ENCODE measurements at regions not wholly inside any gene's neighbourhood (a gene's known extent, or its start where the extent isn't known, plus 50 kb on each side); places are given as distances from the start of the nearest gene placed in this dataset.
"Not testable (repeated sequence)": the region's sequence is repeated elsewhere in the genome, so short reads cannot be mapped to it uniquely, and the experiment has no call there.

DNA sequence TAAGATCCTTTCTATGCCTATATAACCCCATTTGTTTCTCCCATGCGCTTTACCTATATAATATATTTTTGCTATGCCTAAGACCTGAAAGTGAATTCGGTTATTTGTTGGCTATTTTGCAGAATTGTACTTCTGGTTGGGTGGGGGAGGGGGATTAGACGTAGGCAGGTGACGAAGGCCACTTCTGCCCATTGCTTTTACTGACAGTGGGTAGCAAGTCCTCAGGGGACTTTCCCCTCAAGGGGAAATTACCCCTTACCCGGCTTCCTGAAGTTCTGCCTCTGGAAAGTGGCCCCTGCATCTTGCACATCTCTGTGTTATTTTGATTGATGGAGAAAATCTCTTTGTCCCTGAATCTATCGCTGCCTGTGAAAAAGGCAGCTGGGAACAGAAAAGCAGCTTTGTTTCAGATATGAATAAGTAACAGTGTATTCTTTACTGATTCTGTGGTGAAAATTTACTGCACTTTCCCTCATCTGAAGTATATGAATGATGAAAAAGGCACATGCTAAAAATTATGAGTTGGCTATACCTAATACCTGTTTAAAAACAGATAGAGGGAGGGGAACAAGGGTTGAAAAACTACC is 133.9 kb downstream of the UTRN start:
- no peak for DNase-seq (ENCODE audit: low spot score in 2 of 2)
- no peak for FAIRE-seq

DNA sequence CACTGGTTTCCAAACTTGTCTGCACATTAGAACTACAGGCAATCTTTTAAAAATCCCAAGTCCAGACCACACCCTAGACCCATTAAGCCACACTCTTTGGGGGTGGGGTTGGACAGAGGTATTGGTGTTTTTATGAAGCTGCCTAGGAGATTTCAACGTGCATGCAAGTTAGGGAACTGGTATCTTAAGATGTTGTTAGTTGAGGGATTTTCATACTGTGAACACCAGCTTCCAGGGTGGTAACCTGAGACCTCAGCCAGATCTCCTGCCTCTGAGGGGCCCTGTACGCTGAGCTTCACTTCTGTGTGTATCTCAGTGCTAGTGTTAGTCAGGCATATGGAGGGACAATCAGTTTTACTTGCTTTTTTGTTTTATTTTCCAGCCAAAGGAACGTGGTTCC is 138.0 kb downstream of the UTRN start:
- DNase-seq (ENCODE audit: low spot score in 2 of 2): no peak

DNA sequence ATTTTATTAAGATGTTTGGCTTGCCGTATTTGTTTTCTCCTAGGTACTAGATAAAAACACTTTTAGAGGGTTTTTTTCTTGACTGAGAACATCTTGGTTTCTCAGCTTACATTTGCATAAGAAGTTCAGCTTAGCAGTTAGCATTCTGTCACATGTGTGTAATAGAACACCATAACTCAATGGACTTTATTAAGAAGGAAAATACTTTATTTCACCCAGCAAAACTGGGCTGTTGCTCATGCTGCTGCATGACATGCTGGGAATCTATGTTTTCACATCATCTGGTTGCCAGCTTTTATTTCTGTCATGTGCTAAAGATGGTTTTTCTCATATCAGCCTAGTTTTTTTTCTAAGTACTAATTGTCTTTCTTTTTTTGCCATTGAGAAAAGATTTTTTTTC is 144.6 kb downstream of the UTRN start:
- FAIRE-seq (no peak), DNase-seq (ENCODE audit: low spot score in 2 of 2) (no peak)

More for the DNA sequence above, 138.0 kb downstream of the UTRN start:
- FAIRE-seq: no peak

DNA sequence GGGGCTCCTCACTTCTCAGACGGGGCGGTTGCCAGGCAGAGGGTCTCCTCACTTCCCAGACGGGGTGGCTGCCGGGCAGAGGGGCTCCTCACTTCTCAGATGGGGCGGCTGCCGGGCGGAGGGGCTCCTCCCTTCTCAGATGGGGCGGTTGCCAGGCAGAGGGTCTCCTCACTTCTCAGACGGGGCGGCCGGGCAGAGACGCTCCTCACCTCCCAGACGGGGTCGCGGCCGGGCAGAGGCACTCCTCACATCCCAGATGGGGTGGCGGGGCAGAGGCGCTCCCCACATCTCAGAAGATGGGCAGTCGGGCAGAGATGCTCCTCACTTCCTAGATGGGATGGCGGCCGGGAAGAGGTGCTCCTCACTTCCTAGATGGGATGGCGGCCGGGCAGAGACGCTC is 148.3 kb downstream of the UTRN start:
- not testable (repeated sequence) for FAIRE-seq; DNase-seq (ENCODE audit: low spot score in 2 of 2)

DNA sequence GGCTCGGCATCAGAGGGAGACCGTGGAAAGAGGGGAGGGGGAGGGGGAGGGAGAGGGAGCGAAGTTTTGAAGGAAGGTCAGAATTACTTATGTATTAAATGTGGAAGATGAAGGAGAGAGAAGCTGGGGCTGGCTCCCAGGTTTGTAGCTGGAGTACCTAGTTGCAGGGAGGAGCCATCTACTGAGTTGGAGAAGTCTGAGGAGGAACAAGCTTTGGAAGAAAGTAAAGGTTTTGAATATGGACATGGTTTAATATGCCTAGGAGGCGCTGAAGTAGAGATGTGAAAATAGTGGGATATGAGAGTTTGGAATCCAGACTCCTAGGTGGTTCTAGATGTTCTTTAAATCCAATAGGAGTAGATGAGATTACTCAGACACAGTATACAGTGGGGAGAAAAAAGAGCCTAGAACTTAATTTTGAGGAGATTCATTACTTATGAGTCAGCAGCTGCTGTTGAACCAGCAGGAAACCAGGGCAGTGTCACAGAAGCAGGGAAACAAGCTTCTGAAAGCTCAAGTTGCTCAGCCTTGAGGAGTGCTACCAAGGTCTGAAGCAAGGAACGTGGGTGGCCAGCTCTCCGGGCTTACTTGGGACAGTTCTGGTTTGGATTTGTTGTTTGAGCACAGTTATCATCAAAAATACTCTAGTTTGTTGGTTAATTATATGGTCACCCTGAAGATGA is 149.3 kb downstream of the UTRN start:
- FAIRE-seq (no peak), DNase-seq (ENCODE audit: low spot score in 2 of 2) (peak; percentile 14 to 17)

DNA sequence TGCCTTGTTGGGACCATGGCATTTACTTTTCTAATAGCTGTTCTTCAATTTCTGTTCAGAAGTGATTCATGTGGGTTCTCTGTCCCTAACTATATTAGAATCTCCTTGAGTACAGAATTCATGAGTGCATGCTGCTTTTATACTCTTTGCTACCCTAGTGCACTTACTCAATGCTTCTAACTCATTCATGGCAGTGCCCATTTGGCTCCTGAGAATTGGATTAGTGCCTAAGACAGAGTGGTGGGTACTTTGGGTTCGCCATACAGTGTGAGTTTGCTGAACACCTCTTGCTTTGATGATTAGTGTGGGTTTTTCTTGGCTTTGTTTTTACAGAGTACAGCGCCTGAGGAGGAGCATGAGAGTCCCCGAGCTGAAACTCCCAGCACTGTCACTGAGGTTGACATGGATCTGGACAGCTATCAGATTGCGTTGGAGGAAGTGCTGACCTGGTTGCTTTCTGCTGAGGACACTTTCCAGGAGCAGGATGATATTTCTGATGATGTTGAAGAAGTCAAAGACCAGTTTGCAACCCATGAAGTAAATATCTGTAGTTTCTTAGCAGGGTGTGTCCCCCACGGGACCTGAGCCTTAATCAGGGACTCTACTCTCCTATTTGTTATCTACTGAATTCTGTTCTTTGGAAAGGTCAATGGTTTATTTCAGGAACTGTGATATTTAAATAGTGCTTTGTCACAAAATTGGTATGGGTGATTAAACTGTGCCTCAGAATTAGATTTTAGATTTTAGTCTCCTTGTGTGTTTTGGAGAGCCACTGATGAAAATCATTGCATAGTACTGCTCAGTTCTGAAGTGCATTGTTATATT is 150.7 kb downstream of the UTRN start:
- FAIRE-seq (no peak), DNase-seq (ENCODE audit: low spot score in 2 of 2) (no peak)

DNA sequence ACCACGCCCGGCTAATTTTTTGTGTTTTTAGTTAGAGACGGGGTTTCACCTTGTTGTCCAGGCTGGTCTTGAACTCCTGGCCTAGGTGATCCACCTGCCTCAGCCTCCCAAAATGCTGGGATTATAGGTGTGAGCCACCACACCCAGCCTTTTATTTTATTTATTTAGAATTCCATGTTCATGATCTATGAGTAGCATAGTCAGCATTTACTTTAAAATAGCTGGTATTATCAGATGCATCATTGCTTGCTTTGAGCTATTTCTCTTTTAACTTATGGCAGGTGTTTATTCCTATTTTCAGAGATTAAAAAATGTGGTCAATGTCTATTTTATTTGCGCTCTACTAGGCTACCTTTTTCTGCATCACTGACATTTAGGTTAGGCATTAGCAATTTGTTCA is 152.0 kb downstream of the UTRN start:
- DNase-seq (ENCODE audit: low spot score in 2 of 2): no peak
- FAIRE-seq: no peak

DNA sequence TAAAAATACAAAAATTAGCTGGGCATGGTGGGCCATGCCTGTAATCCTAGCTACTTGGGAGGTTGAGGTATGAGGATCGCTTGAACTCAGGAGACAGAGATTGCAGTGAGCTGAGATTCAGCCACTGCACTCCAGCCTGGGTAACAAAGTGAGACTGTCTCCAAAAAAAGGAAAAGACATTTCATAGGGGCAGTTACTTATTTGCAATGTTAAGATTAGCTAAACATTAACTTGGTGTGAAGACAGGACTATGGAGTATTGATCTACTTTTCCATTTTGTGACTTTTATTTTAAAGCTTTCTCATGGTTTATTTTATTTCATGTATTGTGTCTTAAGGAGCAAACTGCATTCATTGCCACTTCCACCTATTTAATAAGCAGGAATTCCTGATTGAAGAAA is 153.0 kb downstream of the UTRN start:
- FAIRE-seq (no peak), DNase-seq (ENCODE audit: low spot score in 2 of 2) (no peak)

DNA sequence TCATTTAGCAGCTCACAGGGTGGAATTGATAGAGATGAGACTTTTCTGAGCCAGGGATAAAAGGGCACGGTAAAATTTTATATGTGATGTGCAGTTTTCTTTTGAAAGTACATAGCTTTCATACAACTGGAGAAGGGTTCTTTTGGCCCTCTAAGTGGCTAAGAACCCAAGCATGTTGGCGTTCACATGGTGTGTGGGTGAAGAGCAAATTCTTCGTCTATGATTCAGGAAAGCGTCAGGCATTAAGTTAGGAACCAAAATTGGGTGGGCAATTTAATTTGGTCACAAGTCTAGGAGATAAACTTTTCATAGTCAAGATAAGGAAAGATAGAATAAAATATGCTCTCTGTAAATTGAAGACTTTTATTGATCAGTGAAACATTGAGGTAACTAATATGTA is 153.9 kb downstream of the UTRN start:
- DNase-seq (ENCODE audit: low spot score in 2 of 2) (no peak), FAIRE-seq (no peak)

DNA sequence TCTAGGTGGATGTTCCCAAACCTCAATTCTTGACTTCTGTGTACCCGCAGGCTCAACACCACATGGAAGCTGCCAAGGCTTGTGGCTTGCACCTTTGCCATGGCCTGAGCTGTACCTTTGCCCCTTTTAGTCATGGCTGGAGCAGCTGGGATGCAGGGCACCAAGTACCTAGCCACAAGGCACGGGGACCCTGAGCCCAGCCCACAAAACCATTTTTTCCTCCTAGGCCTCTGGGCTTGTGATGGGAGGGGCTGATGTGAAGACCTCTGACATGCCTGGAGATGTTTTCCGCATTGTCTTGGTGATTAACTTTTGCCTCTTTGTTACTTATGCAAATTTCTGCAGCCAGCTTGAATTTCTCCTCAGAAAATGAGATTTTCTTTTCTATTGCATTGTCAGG is 156.7 kb downstream of the UTRN start:
- not testable (repeated sequence) for FAIRE-seq

DNA sequence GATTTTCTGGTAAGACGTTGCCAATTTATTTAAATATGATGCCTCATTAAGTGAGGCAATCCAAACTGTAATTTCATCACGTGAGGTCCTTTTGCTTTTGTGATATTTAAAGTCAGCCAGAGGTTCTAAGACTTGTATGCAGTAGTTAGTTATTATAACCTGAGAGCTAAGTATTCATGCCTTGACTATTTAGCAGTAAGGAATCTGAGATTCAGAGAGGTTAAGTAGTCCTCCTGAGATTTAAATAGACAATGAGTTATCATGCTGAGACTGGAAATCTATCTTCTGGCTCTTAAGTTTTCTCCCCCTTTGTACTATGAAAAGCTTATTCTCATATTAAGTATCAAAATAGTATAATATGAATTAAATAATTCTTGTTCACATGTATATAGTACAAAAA is 158.0 kb downstream of the UTRN start:
- no peak for FAIRE-seq

More for the DNA sequence above, 156.7 kb downstream of the UTRN start:
- not testable (repeated sequence) for DNase-seq (ENCODE audit: low spot score in 2 of 2)

DNA sequence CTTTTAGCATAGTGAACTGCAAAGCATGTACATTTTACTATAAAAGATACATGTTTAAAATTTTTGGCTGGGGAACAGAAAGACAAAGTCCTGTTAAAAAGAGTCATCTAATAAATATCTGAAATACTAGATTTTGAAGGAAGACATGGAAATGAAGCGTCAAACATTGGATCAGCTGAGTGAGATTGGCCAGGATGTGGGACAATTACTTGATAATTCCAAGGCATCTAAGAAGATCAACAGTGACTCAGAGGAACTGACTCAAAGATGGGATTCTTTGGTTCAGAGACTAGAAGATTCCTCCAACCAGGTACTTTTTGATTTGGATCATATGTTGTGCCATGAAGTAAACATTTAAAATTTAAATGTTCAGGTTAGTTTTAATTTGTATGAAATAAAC is 162.3 kb downstream of the UTRN start:
- DNase-seq (ENCODE audit: low spot score in 2 of 2) (no peak), FAIRE-seq (no peak)

More for the DNA sequence above, 158.0 kb downstream of the UTRN start:
- DNase-seq (ENCODE audit: low spot score in 2 of 2): no peak

DNA sequence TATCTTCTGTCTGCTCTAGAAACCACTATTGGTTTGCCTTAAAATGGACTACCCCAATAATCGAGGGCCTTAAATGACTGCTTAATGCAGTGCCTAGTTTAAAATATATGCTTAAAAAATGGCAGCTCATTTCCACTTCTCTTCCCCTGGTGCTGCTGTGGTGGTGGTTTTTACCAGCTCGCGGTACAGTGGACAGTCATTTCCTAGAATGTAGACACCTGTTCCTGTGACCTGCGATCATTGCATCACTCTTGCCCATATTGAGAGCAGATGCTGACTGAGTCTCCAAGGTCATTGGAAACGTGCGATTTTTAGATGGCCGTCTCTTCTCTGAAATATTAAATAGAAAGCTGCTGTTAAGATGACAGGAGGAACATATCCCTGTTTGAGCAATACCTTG is 164.1 kb downstream of the UTRN start:
- DNase-seq (ENCODE audit: low spot score in 2 of 2) (no peak), FAIRE-seq (no peak)

DNA sequence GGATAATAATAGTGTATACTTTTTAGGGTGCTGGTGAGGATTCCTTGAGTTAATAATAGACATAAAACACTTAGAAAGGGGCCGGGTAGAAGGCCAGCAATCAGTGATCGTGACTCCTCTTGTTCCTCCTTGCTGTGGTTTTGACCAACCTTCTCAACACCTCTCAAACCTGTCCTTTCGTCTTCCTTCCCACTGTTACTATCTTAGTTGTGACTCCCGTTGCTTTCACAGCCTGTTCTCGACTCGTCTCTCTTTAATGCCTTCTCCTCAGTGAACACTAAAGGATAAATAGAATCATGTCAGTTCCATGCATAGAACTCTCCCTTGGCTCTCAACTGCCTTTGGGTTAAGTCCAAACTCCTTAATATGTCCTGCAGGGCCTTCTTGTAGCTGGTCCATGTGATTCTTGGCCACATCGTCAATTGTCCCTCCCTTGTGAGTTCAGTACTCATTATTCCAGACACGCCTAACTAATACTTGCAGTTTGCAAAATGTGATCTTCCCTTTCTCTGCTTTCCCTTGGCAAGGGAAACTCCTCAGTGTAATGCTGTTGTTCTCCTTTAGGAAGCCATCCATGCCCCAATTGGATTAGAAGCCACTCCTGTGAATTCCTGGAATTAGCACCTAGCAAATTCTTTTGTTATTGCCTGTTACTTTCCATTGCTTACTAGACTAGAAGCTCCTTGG is 164.9 kb downstream of the UTRN start:
- DNase-seq (ENCODE audit: low spot score in 2 of 2) (no peak), FAIRE-seq (no peak)

DNA sequence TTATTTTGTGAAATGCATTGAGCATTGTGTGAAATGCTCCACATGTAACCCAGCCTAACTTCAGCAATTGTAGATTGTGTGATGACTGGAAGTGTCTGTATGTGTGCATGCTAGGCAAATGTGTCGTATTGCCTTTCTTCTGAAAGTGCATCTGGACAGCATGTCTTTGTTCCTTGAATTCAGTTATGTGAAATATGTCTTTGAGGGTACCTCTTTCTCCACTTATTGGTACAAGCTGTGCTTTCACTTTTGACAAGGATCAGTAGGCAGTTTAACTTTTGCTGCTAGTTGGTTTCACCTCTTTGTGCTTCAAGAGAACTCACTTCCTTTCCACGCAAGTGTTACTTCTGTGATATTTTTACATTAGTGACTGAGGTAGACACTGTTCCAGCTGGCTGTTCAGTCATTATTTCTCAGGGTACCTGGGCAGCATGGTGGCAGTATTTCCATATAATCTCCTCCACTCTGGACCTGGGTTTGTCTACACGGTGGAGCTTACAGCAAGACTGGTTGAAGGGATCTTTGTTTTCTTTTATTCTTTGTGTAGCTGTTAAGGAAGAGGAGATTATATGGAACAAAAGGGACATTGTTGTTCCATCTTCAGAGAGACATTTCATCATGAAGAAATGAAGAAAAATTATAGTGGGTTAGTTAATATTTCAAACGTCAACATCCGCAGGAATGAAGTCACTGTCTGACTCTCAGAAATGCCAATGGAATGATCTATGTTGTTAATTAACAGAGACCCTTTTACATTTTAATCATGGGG is 175.4 kb downstream of the UTRN start:
- DNase-seq (ENCODE audit: low spot score in 2 of 2) (no peak), FAIRE-seq (no peak)

DNA sequence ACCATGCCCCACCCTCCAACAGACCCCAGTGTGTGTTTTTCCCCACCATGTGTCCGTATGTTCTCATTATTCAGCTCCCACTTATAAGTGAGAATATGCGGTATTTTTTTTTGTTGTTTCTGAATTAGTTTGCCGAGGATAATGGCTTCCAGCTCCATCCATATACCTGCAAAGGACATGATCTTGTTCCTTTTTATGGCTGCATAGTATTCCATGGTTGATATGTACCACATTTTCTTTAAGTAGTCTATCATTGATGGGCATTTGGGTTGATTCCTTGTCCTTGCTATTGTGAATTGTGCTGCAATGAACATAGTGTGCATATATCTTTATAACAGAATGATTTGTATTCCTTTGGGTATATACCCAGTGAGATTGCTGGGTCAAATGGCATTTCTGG is 176.9 kb downstream of the UTRN start:
- DNase-seq (ENCODE audit: low spot score in 2 of 2) (no peak), FAIRE-seq (no peak)

DNA sequence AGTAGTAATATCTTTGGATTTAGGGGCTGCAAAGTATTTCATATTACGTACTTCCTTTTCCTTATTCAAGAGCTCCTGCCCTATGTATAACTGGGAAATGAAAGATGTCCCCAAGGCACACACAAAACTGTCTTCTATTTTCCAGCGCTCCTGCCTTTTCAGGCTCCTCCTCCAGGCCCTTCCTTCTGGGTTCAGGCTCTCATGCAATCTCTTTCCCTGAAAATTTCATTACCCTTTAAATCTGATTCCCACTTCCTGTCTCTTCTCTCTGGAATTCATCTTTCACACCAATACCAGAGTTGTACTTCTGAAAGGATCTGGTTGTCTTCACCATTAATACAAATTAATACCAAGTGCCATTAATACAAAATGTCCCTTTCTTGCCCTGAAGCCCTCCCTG is 181.6 kb downstream of the UTRN start:
- no peak for DNase-seq (ENCODE audit: low spot score in 2 of 2)
- FAIRE-seq: no peak

DNA sequence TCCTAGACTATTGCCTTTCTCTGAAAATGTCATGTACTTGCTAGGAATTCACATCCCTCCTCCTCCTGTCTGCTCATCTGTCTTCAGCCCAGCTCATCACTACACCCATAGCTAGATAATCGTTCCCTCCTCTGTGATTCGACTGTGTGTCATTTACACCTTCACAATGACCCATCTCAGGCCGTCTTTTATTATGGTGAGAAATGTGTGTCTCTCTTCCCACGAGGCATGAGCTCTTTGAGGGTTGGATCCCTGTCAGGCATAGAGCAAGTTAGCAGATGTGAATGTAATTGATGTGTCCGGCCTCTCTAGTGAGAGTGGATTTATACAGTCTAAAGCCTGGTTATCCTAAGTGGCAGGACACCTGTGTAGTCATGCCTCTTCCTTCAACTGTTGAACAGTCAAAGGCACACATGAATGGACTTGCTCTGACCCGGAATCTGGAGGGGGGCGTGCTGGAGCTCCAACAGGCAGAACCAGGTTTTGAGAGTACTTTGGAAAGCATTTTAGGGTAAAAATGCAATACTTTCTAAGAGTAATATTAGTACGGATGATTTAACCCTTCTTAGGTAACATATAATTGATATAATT is 182.1 kb downstream of the UTRN start:
- FAIRE-seq (no peak), DNase-seq (ENCODE audit: low spot score in 2 of 2) (no peak)

DNA sequence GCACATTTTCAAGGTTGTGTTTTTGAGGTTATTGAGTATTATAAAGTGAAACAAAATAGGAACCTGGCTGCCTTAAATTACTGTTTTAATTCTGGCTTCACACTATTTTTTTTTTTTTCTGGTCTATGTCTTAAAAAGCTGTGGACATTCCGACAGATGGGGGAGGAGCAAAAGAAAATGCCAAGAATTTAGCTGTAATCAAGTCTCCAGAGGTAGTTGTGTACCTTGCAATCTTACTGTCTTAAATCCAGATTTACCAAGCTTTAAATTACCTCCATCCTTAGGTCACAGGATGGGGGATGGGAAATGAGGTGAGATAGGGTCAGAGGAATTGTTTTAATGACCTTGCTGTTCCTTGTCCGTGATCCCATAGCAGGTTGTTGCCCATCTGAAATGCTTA is 182.8 kb downstream of the UTRN start:
- FAIRE-seq (no peak), DNase-seq (ENCODE audit: low spot score in 2 of 2) (no peak)

DNA sequence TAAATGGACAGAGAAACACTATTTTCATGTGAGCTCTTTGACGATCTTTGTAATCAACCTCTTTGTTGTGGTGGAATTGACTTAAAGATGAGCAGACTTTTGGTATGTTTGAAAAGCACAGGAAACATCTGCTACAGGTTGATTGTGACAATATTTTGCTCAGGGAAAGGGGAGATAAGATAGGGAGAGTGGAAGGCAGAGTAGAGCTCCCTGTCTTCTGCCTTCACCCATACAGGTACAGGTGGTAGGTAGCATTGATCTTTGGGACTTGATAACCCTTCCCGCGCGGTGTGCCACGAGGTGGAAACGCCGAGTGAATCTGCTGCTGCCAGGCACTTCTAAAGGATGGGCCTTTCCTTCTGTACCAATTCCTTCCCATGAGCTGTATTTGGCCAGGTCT is 183.6 kb downstream of the UTRN start:
- DNase-seq (ENCODE audit: low spot score in 2 of 2): no peak
- no peak for FAIRE-seq
